H1 (cell line): ENCODE measurements at regions not wholly inside any gene's neighbourhood (a gene's known extent, or its start where the extent isn't known, plus 50 kb on each side); places are given as distances from the start of the nearest gene placed in this dataset.

Experiments
- CTCF ChIA-PET: fragments of 300-600 bp; sonication (Branson Sonifier 250); formaldehyde crosslinking; loops from one replicate; lab custom pipeline; 2021; ENCODE audit not compliant: partially characterized antibody; lab: Charles Lee
- POLR2A ChIA-PET: fragments of 300-600 bp; sonication (Branson Sonifier 250); formaldehyde crosslinking; loops from one replicate; lab custom pipeline; 2021; ENCODE audit warnings: inconsistent platforms; ENCODE audit not compliant: partially characterized antibody; lab: Charles Lee
- DNase-seq, 2 experiments: peaks; one replicate each; pipeline versions ENCODE4 v3.0.0 to v3.0.0-alpha.2; 2010 to 2022; ENCODE audit warnings: low spot score in 2 of 2, low read depth in 1 of 2, mixed read lengths in 1 of 2
- FAIRE-seq: peaks from 2 replicates; lab custom pipeline; 2011; peaks lifted over from hg19 to GRCh38; lab: Jason Lieb, UNC
- H2AFZ ChIP-seq: 2 replicates; pipeline ENCODE4 v1.8.1; 2012; ENCODE audit warnings: low read length, inconsistent platforms
- H2AK5ac ChIP-seq: 2 replicates; pipeline ENCODE4 v1.6.1; 2013; ENCODE audit warnings: low read depth, low read length
- H2BK120ac ChIP-seq: replicated peaks from 2 replicates; pipeline ENCODE3; 2013; ENCODE audit warnings: low read depth, low read length, inconsistent platforms
- H2BK12ac ChIP-seq: 2 replicates; pipeline ENCODE4 v1.6.1; 2013; ENCODE audit warnings: low read depth, low read length
- H2BK15ac ChIP-seq: 2 replicates; pipeline ENCODE4 v1.6.1; 2013; ENCODE audit warnings: low read length
- H2BK20ac ChIP-seq: 2 replicates; pipeline ENCODE4 v1.6.1; 2013; ENCODE audit warnings: low read length
- H2BK5ac ChIP-seq: 2 replicates; pipeline ENCODE4 v1.6.1; 2013; ENCODE audit warnings: low read depth, low read length
- H3K14ac ChIP-seq: 2 replicates; pipeline ENCODE4 v1.6.1; 2013; ENCODE audit warnings: inconsistent platforms; ENCODE audit not compliant: insufficient read length
- H3K18ac ChIP-seq: 2 replicates; pipeline ENCODE4 v1.6.1; 2013; ENCODE audit warnings: low read length; ENCODE audit errors: extremely low read depth
- H3K23ac ChIP-seq: 2 replicates; pipeline ENCODE4 v1.6.1; 2013; ENCODE audit warnings: inconsistent platforms; ENCODE audit not compliant: insufficient read length
- H3K23me2 ChIP-seq: 2 replicates; pipeline ENCODE4 v1.6.1; 2013; ENCODE audit warnings: low read depth, low read length
- H3K27ac ChIP-seq: 2 replicates; pipeline ENCODE4 v1.6.1; 2011; ENCODE audit warnings: low read depth, low read length, inconsistent platforms
- H3K27me3 ChIP-seq, 4 experiments: replicated peaks in 1 of 4; 1 replicate in 1 of 4; 2 replicates in 3 of 4; pipeline versions ENCODE4 v1.6.1 to v1.8.1; 2011 to 2013; ENCODE audit warnings: low read length in 3 of 4, mild to moderate bottlenecking in 3 of 4, inconsistent platforms in 2 of 4, mixed read lengths in 2 of 4, moderate library complexity in 1 of 4; ENCODE audit not compliant: control insufficient read depth in 3 of 4, insufficient read depth in 3 of 4; ENCODE audit errors: extremely low read depth in 1 of 4
- H3K36me3 ChIP-seq, 4 experiments: 2 replicates each; pipeline versions ENCODE4 v1.6.1 to v1.8.1; 2011 to 2013; ENCODE audit warnings: mild to moderate bottlenecking in 4 of 4, low read length in 3 of 4, moderate library complexity in 2 of 4, control low read depth in 1 of 4, inconsistent platforms in 1 of 4; ENCODE audit not compliant: insufficient read depth in 4 of 4, control insufficient read depth in 2 of 4
- H3K4ac ChIP-seq: replicated peaks from 2 replicates; pipeline ENCODE3; 2013; ENCODE audit warnings: low read length, low read depth, mixed read lengths, inconsistent platforms; ENCODE audit not compliant: insufficient read length
- H3K4me1 ChIP-seq, 4 experiments: replicated peaks in 1 of 4; 1 replicate in 1 of 4; 2 replicates in 3 of 4; pipeline versions ENCODE4 v1.6.1 to v1.8.1; 2011 to 2013; ENCODE audit warnings: low read length in 3 of 4, inconsistent platforms in 2 of 4, mixed read lengths in 1 of 4; ENCODE audit not compliant: insufficient read depth in 4 of 4, control insufficient read depth in 3 of 4
- H3K4me2 ChIP-seq, 2 experiments: 2 replicates each; pipeline versions ENCODE4 v1.6.1 to v1.8.1; 2011 to 2013; ENCODE audit warnings: low read depth in 2 of 2, low read length in 2 of 2, control low read depth in 1 of 2, inconsistent platforms in 1 of 2, mild to moderate bottlenecking in 1 of 2; ENCODE audit not compliant: insufficient read depth in 1 of 2
- H3K4me3 ChIP-seq, 4 experiments: fragments of 200-600, 300-600 bp in 1 of 4; sonication (generic), shearing (Covaris generic), sonication (Bioruptor Twin) in 1 of 4; 2 replicates each; pipeline versions ENCODE4 v1.5.1 to v1.8.1; 2011 to 2016; ENCODE audit warnings: low read length in 4 of 4, low read depth in 3 of 4, control low read depth in 2 of 4, inconsistent platforms in 2 of 4, mild to moderate bottlenecking in 2 of 4, mixed read lengths in 1 of 4, moderate library complexity in 1 of 4; ENCODE audit not compliant: insufficient read depth in 2 of 4; ENCODE audit errors: extremely low read depth in 1 of 4
- H3K56ac ChIP-seq: replicated peaks from 2 replicates; pipeline ENCODE3; 2013; ENCODE audit warnings: low read depth, mild to moderate bottlenecking, mixed read lengths, low read length, inconsistent platforms; ENCODE audit not compliant: insufficient read length
- H3K79me1 ChIP-seq: 2 replicates; pipeline ENCODE4 v1.6.1; 2013; ENCODE audit warnings: low read depth, low read length, control low read depth
- H3K79me2 ChIP-seq, 2 experiments: 2 replicates each; pipeline versions ENCODE4 v1.6.1 to v1.8.1; 2012 to 2013; ENCODE audit warnings: low read length in 2 of 2, mild to moderate bottlenecking in 2 of 2, inconsistent platforms in 1 of 2; ENCODE audit not compliant: insufficient read depth in 2 of 2, control insufficient read depth in 1 of 2
- H3K9ac ChIP-seq, 4 experiments: replicated peaks in 1 of 4; 1 replicate in 1 of 4; 2 replicates in 3 of 4; pipeline versions ENCODE4 v1.6.1 to v1.8.1; 2011 to 2013; ENCODE audit warnings: low read depth in 3 of 4, low read length in 3 of 4, control low read depth in 2 of 4, mild to moderate bottlenecking in 2 of 4, moderate library complexity in 2 of 4, inconsistent platforms in 1 of 4; ENCODE audit errors: extremely low read depth in 1 of 4
- H3K9me3 ChIP-seq, 2 experiments: 2 replicates each; pipeline versions ENCODE4 v1.6.1 to v1.8.1; 2012 to 2013; ENCODE audit warnings: mild to moderate bottlenecking in 2 of 2, moderate library complexity in 2 of 2, control low read depth in 1 of 2, inconsistent platforms in 1 of 2, low read depth in 1 of 2, low read length in 1 of 2, mixed read lengths in 1 of 2; ENCODE audit not compliant: insufficient read depth in 2 of 2
- H4K20me1 ChIP-seq, 2 experiments: replicated peaks in 1 of 2; 2 replicates each; pipeline versions ENCODE3 to v1.8.1; 2011 to 2013; ENCODE audit warnings: inconsistent platforms in 2 of 2, low read length in 2 of 2, mild to moderate bottlenecking in 1 of 2; ENCODE audit not compliant: insufficient read depth in 2 of 2, control insufficient read depth in 1 of 2
- H4K5ac ChIP-seq: 2 replicates; pipeline ENCODE4 v1.6.1; 2013; ENCODE audit warnings: low read length, low read depth, mixed read lengths, inconsistent platforms; ENCODE audit not compliant: insufficient read length
- H4K8ac ChIP-seq: 2 replicates; pipeline ENCODE4 v1.8.0; 2013; ENCODE audit warnings: mild to moderate bottlenecking, moderate library complexity, low read length, inconsistent platforms; ENCODE audit not compliant: insufficient read depth; ENCODE audit errors: extremely low read depth
- H4K91ac ChIP-seq: replicated peaks from 2 replicates; pipeline ENCODE3; 2013; ENCODE audit warnings: low read length, mixed read lengths, inconsistent platforms; ENCODE audit not compliant: insufficient read length
- ATF2 ChIP-seq: IDR thresholded peaks from 2 replicates; pipeline ENCODE4 v1.6.1; 2012; ENCODE audit warnings: low read length, inconsistent platforms
- BCL11A ChIP-seq, 2 experiments: IDR thresholded peaks; one replicate each; pipeline ENCODE4 v1.6.1; 2011; ENCODE audit warnings: low read depth in 2 of 2, low read length in 2 of 2, mild to moderate bottlenecking in 2 of 2
- HDAC6 ChIP-seq: IDR thresholded peaks from one replicate; pipeline ENCODE4 v1.7.1; 2012; ENCODE audit warnings: low read depth, mild to moderate bottlenecking, inconsistent platforms, low read length, moderate library complexity
- PHF8 ChIP-seq: fragments of 200-600 bp; sonication (generic); conservative IDR thresholded peaks from 2 replicates; pipeline ENCODE4 v1.7.1; 2012; ENCODE audit warnings: low read depth, mild to moderate bottlenecking, inconsistent platforms, low read length, moderate library complexity
- TEAD4 ChIP-seq: IDR thresholded peaks from 2 replicates; pipeline ENCODE4 v1.6.1; 2012; ENCODE audit warnings: low read depth, low read length, inconsistent platforms, mixed read lengths
- WGBS, 2 experiments: shearing (Covaris generic) in 1 of 2; methylation state at CpG; one replicate each; pipeline versions ENCODE4 v1.1.6 to v1.1.7; 2013 to 2015; ENCODE audit warnings: low lambda C conversion rate in 2 of 2, mixed read lengths in 2 of 2, inconsistent platforms in 1 of 2, low coverage in 1 of 2, missing lambda C conversion rate in 1 of 2; ENCODE audit not compliant: insufficient replicate concordance in 2 of 2, insufficient coverage in 1 of 2, insufficient read length in 1 of 2; ENCODE audit errors: extremely low coverage in 1 of 2, missing lambda C conversion rate in 1 of 2; 5-methylcytosine and 5-hydroxymethylcytosine counted together

DNA sequence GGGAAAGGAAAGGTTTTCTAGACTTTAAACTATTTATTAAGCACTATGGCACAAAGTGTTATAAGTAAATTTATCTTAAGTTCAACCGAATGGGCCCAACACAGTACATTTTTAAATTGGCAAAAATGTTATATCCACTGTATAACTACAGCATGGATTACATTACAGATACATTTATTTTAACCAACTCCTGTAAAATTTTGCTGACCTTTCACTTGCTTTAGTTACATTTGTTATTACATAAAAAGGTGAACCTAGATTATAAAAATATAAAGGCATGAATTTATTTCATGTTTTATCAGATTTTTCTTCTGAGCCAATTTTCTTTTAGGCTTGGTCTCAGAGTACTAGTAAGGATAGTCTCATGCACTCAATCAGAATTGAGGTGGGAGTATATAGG is 221.9 kb upstream of the GBE1 start:
- H3K27me3 ChIP-seq: no peaks in the 10 kb centered on the region
- H4K91ac ChIP-seq: no peak overlapping the region
- no peak overlapping the region for H3K4me2 ChIP-seq
- H3K4ac ChIP-seq: no peak overlapping the region
- H2BK12ac ChIP-seq: no peak overlapping the region
- 86% methylated on average over 1 of the region's 1 CpG; no CpG with 5 or more reads in 1 of the 2 experiments for WGBS, 2 experiments
- H3K23ac ChIP-seq: no peak overlapping the region
- H3K14ac ChIP-seq: no peak overlapping the region
- DNase-seq: no peak
- no peak overlapping the region for H3K9ac ChIP-seq
- H2AK5ac ChIP-seq: no peak overlapping the region
- H3K36me3 ChIP-seq: no peaks in the 10 kb centered on the region
- POLR2A ChIA-PET: no interaction called here
- no peak overlapping the region for H3K4me3 ChIP-seq
- no peaks in the 10 kb centered on the region for H3K79me1 ChIP-seq
- no peak overlapping the region for H3K56ac ChIP-seq
- H4K20me1 ChIP-seq: no peaks in the 10 kb centered on the region
- peaks cover 0 to 6% of the 10 kb centered on the region in 2 experiments; a peak in 2 of 4 replicates for H3K9me3 ChIP-seq
- no peak overlapping the region for H3K18ac ChIP-seq
- no peak overlapping the region for H4K8ac ChIP-seq
- H2BK5ac ChIP-seq: no peak overlapping the region
- H3K27ac ChIP-seq: no peak overlapping the region
- H2AFZ ChIP-seq: no peak overlapping the region
- no peak for FAIRE-seq
- no peak for TF ChIP-seq HDAC6
- no peak for TF ChIP-seq PHF8
- TF ChIP-seq BCL11A (IDR thresholded peaks at IDR 0.05; ENCODE audit: low read depth in 2 of 2, low read length in 2 of 2): no peak
- TF ChIP-seq TEAD4: no peak
- no peak for TF ChIP-seq ATF2
- H4K5ac ChIP-seq: no peak overlapping the region
- H2BK20ac ChIP-seq: no peak overlapping the region
- H2BK15ac ChIP-seq: no peak overlapping the region
- no peak overlapping the region for H2BK120ac ChIP-seq
- H3K79me2 ChIP-seq: no peaks in the 10 kb centered on the region; a peak in 1 of 4 replicates
- no peaks in the 10 kb centered on the region for H3K4me1 ChIP-seq
- CTCF ChIA-PET: no interaction called here
- no peaks in the 10 kb centered on the region for H3K23me2 ChIP-seq
